Thoracic aorta (tissue), 2 donors: ENCODE measurements at regions not wholly inside any gene's neighbourhood (a gene's known extent, or its start where the extent isn't known, plus 50 kb on each side); places are given as distances from the start of the nearest gene placed in this dataset.

Experiments used
- ATAC-seq: fragments of 150-250 bp; one replicate; pipeline ENCODE4 v1.8.0; 2017; ENCODE audit warnings: low read depth; ENCODE audit not compliant: insufficient number of reproducible peaks, low FRiP score
- DNase-seq: peaks from one replicate; pipeline ENCODE4 v3.0.0-alpha.2; 2020; ENCODE audit warnings: low spot score
- H3K27ac ChIP-seq, 2 donors: fragments of 200-600 bp; sonication (generic); 1 replicate in 1 of 2; 2 replicates in 1 of 2; pipeline ENCODE4 v1.5.1; 2016; ENCODE audit warnings: mild to moderate bottlenecking in 2 of 2, moderate library complexity in 2 of 2
- H3K27me3 ChIP-seq: fragments of 200-600 bp; sonication (generic); replicated peaks from 2 replicates; pipeline ENCODE4 v1.6.0; 2016; ENCODE audit warnings: mild to moderate bottlenecking; ENCODE audit not compliant: insufficient read depth
- H3K36me3 ChIP-seq: fragments of 200-600 bp; sonication (generic); one replicate; pipeline ENCODE4 v1.5.1; 2016
- H3K4me1 ChIP-seq, 2 donors: fragments of 200-600 bp; sonication (generic); 1 replicate in 1 of 2; 2 replicates in 1 of 2; pipeline versions ENCODE4 v1.5.1 to v1.6.0; 2016; ENCODE audit warnings: low read depth in 2 of 2, mild to moderate bottlenecking in 1 of 2; ENCODE audit not compliant: control insufficient read depth in 1 of 2
- H3K4me3 ChIP-seq: fragments of 200-600 bp; sonication (generic); 2 replicates; pipeline ENCODE4 v1.5.1; 2016; ENCODE audit warnings: mild to moderate bottlenecking
- H3K9me3 ChIP-seq: fragments of 200-600 bp; sonication (generic); 2 replicates; pipeline ENCODE4 v1.5.1; 2016
- TF ChIP-seq, protein P1 (sequence below): fragments of 200-600 bp; sonication (generic); IDR thresholded peaks from one replicate; pipeline ENCODE4 v1.5.1; 2019; ENCODE audit warnings: antibody characterized with exemption

DNA sequence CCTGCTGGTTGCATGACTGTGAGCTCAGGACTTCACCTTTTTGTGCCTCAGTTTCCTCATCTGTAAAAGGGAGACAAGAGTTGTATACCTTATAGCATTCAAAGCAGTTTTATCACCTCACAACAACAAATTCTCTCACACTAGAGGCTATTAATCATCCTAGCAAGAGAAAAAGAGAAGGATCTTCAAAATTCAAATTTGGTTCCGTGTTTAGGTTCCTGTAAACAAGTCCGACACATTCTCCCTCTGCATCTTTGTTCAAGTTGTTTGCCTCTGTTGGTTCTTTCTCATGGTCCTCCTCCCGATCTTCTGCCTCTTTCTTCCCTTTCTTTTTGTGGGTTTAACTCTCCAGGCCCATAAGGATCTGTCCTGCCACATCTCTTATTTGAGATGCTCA, 218.0 kb downstream of the PIK3R1 start:
- Histone ChIP-seq H3K4me3 (peak overlapping the region; percentile 48), H3K9me3 (no peaks in the 10 kb centered on the region), H3K4me1 (peaks cover 9 to 19% of the 10 kb centered on the region in 2 donors), H3K36me3 (no peaks in the 10 kb centered on the region), H3K27me3 (no peaks in the 10 kb centered on the region), H3K27ac (peak overlapping the region; percentile 56 to 86)
- ATAC-seq (no peak), DNase-seq (no peak)
- TF ChIP-seq, protein P1, sequence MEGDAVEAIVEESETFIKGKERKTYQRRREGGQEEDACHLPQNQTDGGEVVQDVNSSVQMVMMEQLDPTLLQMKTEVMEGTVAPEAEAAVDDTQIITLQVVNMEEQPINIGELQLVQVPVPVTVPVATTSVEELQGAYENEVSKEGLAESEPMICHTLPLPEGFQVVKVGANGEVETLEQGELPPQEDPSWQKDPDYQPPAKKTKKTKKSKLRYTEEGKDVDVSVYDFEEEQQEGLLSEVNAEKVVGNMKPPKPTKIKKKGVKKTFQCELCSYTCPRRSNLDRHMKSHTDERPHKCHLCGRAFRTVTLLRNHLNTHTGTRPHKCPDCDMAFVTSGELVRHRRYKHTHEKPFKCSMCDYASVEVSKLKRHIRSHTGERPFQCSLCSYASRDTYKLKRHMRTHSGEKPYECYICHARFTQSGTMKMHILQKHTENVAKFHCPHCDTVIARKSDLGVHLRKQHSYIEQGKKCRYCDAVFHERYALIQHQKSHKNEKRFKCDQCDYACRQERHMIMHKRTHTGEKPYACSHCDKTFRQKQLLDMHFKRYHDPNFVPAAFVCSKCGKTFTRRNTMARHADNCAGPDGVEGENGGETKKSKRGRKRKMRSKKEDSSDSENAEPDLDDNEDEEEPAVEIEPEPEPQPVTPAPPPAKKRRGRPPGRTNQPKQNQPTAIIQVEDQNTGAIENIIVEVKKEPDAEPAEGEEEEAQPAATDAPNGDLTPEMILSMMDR = no peak

DNA sequence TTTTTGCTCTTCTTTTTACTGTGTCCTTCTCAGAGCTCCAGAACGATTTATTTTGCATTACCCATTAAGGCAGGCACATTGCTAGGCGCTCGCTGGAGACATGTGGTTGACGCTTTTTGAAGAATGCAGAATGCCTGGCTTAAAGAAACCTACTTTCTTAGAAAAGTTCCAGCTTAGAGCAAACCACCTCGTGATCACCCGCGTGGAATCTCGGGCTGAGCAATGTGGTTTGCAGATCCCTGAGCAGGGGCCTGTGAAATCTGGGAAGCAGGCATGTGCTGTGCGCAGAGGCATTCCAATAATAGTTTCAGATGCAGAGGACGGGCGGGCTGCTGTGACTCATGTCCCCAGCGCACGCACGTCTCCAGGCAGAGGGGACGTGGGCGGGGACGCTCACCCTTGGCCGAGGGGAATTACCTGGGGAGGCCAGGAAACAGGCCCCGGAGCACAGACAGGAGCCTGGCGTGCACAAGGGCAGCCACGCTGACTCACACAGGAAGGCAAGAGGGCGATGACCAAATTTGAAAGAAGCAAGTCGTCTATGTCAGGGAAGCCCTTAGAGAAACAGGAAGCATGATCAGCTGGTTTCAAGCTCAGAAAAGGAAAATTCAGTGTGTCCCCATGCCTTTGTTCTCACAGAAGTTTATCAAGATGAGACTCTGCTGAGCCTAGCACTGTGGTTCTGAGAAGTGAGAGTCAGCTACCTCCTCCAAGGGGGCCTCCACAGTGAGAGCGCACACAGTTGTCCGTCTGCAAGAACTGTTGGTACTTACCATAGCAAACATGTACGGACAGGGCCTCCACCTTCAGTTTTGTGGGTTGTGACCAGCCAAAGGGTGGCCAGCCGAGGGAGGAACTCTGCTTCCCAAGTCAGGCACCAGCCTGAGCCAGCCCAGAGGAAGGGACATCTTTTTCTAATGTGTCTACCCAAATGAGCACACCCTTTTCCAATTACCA, 218.6 kb downstream of the PIK3R1 start:
- ATAC-seq (peak; percentile 92), DNase-seq (peak; percentile 82)
- Histone ChIP-seq H3K27ac (peak overlapping the region; percentile 56 to 86), H3K4me3 (peak overlapping the region; percentile 48), H3K4me1 (peaks cover 9 to 19% of the 10 kb centered on the region in 2 donors), H3K9me3 (no peaks in the 10 kb centered on the region), H3K36me3 (no peaks in the 10 kb centered on the region), H3K27me3 (no peaks in the 10 kb centered on the region)
- TF ChIP-seq, protein P1 = no peak

DNA sequence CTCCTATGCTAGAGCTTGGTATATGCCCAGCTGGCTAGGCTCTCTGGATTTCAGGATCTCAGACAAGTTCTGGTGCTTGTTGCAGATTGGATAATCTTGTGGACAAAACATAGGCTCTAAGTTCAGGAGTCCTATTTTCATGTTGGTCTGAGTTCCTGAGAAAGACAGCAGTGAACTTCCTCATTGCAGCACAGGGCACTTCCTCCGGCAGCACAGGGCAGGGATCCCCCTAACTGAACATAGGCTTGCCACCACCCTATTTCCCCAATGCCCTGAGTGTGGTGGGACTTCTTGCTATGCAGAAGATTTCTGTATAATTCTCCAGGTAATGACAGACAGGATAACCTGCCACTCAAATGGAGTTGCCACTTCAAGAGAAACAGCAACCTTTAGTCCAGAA, 220.1 kb downstream of the PIK3R1 start:
- H3K4me1 ChIP-seq = peaks cover 9 to 19% of the 10 kb centered on the region in 2 donors
- H3K27ac ChIP-seq = peak overlapping the region in 1 of 2 donors; percentile 86
- H3K9me3 ChIP-seq = no peaks in the 10 kb centered on the region
- DNase-seq (no peak), ATAC-seq (no peak)
- no peaks in the 10 kb centered on the region for H3K36me3 ChIP-seq
- TF ChIP-seq, protein P1 = no peak
- H3K27me3 ChIP-seq = no peaks in the 10 kb centered on the region
- no peak overlapping the region for H3K4me3 ChIP-seq

DNA sequence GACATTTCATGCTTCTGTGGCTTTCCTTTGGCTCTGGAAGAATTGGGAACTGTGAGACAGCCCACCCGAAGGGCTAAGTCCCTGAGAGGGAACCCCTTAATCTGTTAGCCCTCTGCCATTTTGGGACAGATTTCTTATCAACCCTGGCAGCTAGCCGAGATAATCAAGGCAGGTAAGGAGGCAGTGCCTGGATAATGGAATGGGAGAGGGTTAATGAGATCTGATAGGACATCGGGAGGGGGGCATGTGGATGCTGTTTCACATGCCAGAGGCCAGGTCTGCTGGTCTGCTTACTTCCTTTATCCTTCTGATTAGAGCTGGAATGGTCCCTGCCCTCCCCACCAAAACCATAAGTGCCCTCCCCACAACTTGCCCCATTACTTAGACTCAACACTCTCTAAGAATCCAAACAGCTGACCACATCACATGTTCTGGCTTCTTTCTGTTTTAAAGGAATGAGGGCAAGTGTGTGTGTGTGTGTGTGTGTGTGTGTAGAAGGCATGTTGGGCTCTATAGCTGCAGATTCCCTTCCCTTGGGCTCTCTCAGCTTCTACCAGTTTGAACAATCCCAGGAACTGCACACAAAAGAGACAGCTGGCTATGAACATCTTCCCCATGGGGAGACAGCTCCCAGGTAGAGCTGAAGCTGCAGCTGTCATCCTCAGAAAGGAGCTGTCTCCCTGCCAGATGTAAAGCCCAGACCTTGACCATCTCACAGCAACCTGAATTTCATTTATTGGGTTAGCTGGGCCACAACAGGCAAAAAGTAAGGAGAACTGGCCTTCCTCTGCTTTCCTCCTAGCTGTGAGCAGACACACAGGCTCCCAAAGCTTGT, 221.3 kb downstream of the PIK3R1 start:
- no peak overlapping the region for H3K27ac ChIP-seq
- H3K36me3 ChIP-seq = no peaks in the 10 kb centered on the region
- peaks cover 9 to 19% of the 10 kb centered on the region in 2 donors for H3K4me1 ChIP-seq
- no peak overlapping the region for H3K4me3 ChIP-seq
- DNase-seq (no peak), ATAC-seq (no peak)
- TF ChIP-seq, protein P1 = no peak
- no peaks in the 10 kb centered on the region for H3K9me3 ChIP-seq
- no peaks in the 10 kb centered on the region for H3K27me3 ChIP-seq

DNA sequence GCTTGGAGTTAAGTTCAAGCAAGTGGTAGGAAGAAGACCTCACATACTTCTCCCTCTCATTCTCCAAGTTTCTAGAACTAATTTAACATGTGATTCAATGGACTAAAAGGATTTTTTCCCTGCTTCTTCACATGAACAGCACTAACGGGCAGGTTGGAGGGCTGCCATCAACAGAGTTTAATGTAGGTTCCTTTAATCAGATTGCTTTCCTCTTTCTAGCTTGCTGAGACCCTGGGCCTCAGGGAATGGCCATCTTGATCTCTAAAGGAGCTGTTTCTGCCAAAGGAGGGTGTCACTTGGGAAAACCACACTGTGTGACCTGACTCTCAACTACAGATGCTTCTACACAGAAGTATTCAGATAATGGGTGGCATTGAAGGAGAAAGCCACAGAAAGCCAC, 223.3 kb downstream of the PIK3R1 start:
- ATAC-seq (no peak), DNase-seq (no peak)
- no peak overlapping the region for H3K4me3 ChIP-seq
- H3K4me1 ChIP-seq = peaks cover 7 to 13% of the 10 kb centered on the region in 2 donors
- H3K27ac ChIP-seq = no peak overlapping the region
- TF ChIP-seq, protein P1 = no peak
- no peaks in the 10 kb centered on the region for H3K9me3 ChIP-seq
- no peaks in the 10 kb centered on the region for H3K27me3 ChIP-seq
- H3K36me3 ChIP-seq = no peaks in the 10 kb centered on the region
